MCF 10A (cell line): ENCODE measurements at regions not wholly inside any gene's neighbourhood (a gene's known extent, or its start where the extent isn't known, plus 50 kb on each side); places are given as distances from the start of the nearest gene placed in this dataset.

Source experiments
- BruUV-seq: library from RNA; stranded (reverse); fragments of 400-500 nt; replicated peaks from 2 replicates; lab custom pipeline; 2021; lab: Mats Ljungman, UMichigan
- CTCF ChIA-PET: fragments of 300-600 bp; sonication (Branson Sonifier 250); formaldehyde crosslinking; extraction: SDS; loops from one replicate; lab custom pipeline; 2021; ENCODE audit warnings: antibody characterized with exemption, inconsistent platforms; lab: Yijun Ruan, JAX
- POLR2A ChIA-PET: fragments of 300-600, 350-650 bp; sonication (Branson Sonifier 250); formaldehyde crosslinking; extraction: SDS; loops from one replicate; lab custom pipeline; 2020; ENCODE audit warnings: antibody characterized with exemption, inconsistent platforms; lab: Yijun Ruan, JAX
- DNase-seq: peaks from one replicate; pipeline ENCODE4 v3.0.0-alpha.2; 2018; ENCODE audit not compliant: unreplicated experiment
- H3K27ac Mint-ChIP-seq: one replicate; pipeline ENCODE4 v1.8.0; 2022; ENCODE audit warnings: mild to moderate bottlenecking, low read depth, mixed read lengths; ENCODE audit not compliant: unreplicated experiment
- H3K27me3 Mint-ChIP-seq: one replicate; pipeline ENCODE4 v1.8.0; 2022; ENCODE audit warnings: mixed read lengths; ENCODE audit not compliant: insufficient read depth, unreplicated experiment
- H3K36me3 Mint-ChIP-seq: one replicate; pipeline ENCODE4 v1.8.0; 2022; ENCODE audit warnings: mild to moderate bottlenecking, moderate library complexity, mixed read lengths; ENCODE audit not compliant: insufficient read depth, unreplicated experiment
- H3K4me1 Mint-ChIP-seq: one replicate; pipeline ENCODE4 v1.8.0; 2022; ENCODE audit warnings: mixed read lengths; ENCODE audit not compliant: insufficient read depth, unreplicated experiment
- H3K4me3 Mint-ChIP-seq: one replicate; pipeline ENCODE4 v1.8.0; 2022; ENCODE audit warnings: mild to moderate bottlenecking, moderate library complexity, mixed read lengths; ENCODE audit not compliant: unreplicated experiment
- H3K9me3 Mint-ChIP-seq: one replicate; pipeline ENCODE4 v1.8.0; 2022; ENCODE audit warnings: mixed read lengths; ENCODE audit not compliant: unreplicated experiment
- CTCF ChIP-seq: fragments of 200-600 bp; IDR thresholded peaks from one replicate; pipeline ENCODE4 v1.8.0; 2022; ENCODE audit warnings: antibody characterized with exemption, mild to moderate bottlenecking; ENCODE audit not compliant: unreplicated experiment
- intact Hi-C: fragments of 100-400 bp; cut with micrococcal nuclease; formaldehyde crosslinking; loops from 2 replicates; pipeline ENCODE4 v1.14.1; 2022

GRCh38 chr5:110335361-110336066 lies 391.0 kb downstream of the TMEM232 start:
- CTCF ChIA-PET = no interaction called here
- no peaks in the 10 kb centered on the region for H3K27me3 Mint-ChIP-seq
- intact Hi-C loops = no loop called here
- H3K9me3 Mint-ChIP-seq = no peaks in the 10 kb centered on the region
- no peak overlapping the region for H3K4me3 Mint-ChIP-seq
- no peaks in the 10 kb centered on the region for H3K36me3 Mint-ChIP-seq
- no peak overlapping the region for H3K27ac Mint-ChIP-seq
- DNase-seq = no peak
- TF ChIP-seq CTCF = no peak
- no peaks in the 10 kb centered on the region for H3K4me1 Mint-ChIP-seq
- POLR2A ChIA-PET = no interaction called here
- BruUV-seq = no TSS peak

GRCh38 chr5:110338341-110339083 lies 388.0 kb downstream of the TMEM232 start:
- Mint-ChIP-seq H3K4me3 (no peak overlapping the region), H3K36me3 (no peaks in the 10 kb centered on the region), H3K9me3 (no peaks in the 10 kb centered on the region), H3K27me3 (no peaks in the 10 kb centered on the region), H3K27ac (no peak overlapping the region), H3K4me1 (peaks cover 4% of the 10 kb centered on the region)
- CTCF ChIA-PET = interaction anchor here (0.6 to 1.1 kb wide), 3 partner anchors 46 to 1754 kb away, joined by 3 read pairs; no protein-coding TSS in a partner anchor
- POLR2A ChIA-PET = no interaction called here
- no peak for TF ChIP-seq CTCF
- BruUV-seq = no TSS peak
- intact Hi-C loops = no loop called here
- no peak for DNase-seq

GRCh38 chr5:110339399-110339798 lies 387.1 kb downstream of the TMEM232 start:
- Mint-ChIP-seq H3K27ac (no peak overlapping the region), H3K27me3 (no peaks in the 10 kb centered on the region), H3K4me1 (peaks cover 4% of the 10 kb centered on the region), H3K9me3 (no peaks in the 10 kb centered on the region), H3K4me3 (no peak overlapping the region), H3K36me3 (no peaks in the 10 kb centered on the region)
- intact Hi-C loops = no loop called here
- ChIA-PET CTCF (interaction anchor here (0.5 to 1.1 kb wide), 4 partner anchors 47 to 1755 kb away, joined by 3 read pairs; no protein-coding TSS in a partner anchor), POLR2A (interaction anchor here (0.7 kb wide), 1 partner anchor 12 kb away, joined by 4 read pairs; no protein-coding TSS in a partner anchor)
- no peak for TF ChIP-seq CTCF
- no TSS peak for BruUV-seq
- no peak for DNase-seq

GRCh38 chr5:110341836-110342235 lies 384.6 kb downstream of the TMEM232 start:
- Mint-ChIP-seq H3K4me1 (peaks cover 4% of the 10 kb centered on the region), H3K4me3 (no peak overlapping the region)

More at GRCh38 chr5:110341836-110342235, 384.6 kb downstream of the TMEM232 start:
- Mint-ChIP-seq H3K27me3 (no peaks in the 10 kb centered on the region), H3K9me3 (no peaks in the 10 kb centered on the region), H3K27ac (no peak overlapping the region), H3K36me3 (no peaks in the 10 kb centered on the region)
- CTCF ChIA-PET = interaction anchor here (0.6 to 2.8 kb wide), 6 partner anchors 10 to 858 kb away, joined by 3 to 15 read pairs (median 3); no protein-coding TSS in a partner anchor
- POLR2A ChIA-PET = no interaction called here
- BruUV-seq = no TSS peak
- intact Hi-C loops = loop anchor here (2.0 to 10.0 kb wide), 2 partner anchors 283 to 651 kb away; no protein-coding TSS in a partner anchor
- TF ChIP-seq CTCF = no peak
- no peak for DNase-seq
